DOHH2 (cell line): ENCODE measurements at regions not wholly inside any gene's neighbourhood (a gene's known extent, or its start where the extent isn't known, plus 50 kb on each side); places are given as distances from the start of the nearest gene placed in this dataset.

Experiments
- CTCF ChIP-seq: fragments of 200-600 bp; sonication (generic); IDR thresholded peaks from one replicate; pipeline ENCODE4 v1.5.1; 2014; ENCODE audit warnings: antibody characterized with exemption, mild to moderate bottlenecking, low read depth, low read length; ENCODE audit not compliant: poor library complexity, severe bottlenecking
- EZH2phosphoT487 ChIP-seq: fragments of 200-600 bp; sonication (generic); IDR thresholded peaks from 2 replicates; pipeline ENCODE4 v1.6.1; 2017; ENCODE audit warnings: borderline replicate concordance, mild to moderate bottlenecking, antibody characterized with exemption, low read length, moderate library complexity, mixed read lengths

DNA sequence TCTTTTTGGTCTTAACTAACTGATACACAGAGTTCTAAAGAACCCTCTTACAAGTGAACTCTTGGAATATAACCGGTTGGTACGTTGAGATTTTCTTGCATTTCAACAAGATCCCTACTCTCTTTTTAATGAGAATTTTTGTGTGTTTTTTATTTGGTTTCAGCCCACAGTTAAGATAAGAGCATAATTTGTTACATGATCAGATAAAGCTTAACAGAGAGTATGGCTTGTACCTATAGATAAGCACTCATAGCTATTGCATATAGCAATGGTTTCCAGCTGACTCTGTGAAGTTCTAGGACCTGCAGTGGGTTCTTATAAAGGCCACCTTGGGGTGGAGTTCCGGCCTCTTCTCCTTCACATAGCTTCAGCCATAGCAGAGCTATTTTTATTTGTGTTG is 143.3 kb downstream of the SNX10 start:
- no peak for TF ChIP-seq CTCF
- TF ChIP-seq EZH2phosphoT487, result no peak
